PFSK-1 (cell line): ENCODE measurements at regions not wholly inside any gene's neighbourhood (a gene's known extent, or its start where the extent isn't known, plus 50 kb on each side); places are given as distances from the start of the nearest gene placed in this dataset.

ENCODE experiments used
- FOXP2 ChIP-seq: optimal IDR thresholded peaks from 2 replicates; pipeline ENCODE3; 2011; ENCODE audit warnings: borderline replicate concordance, control low read depth, inconsistent platforms; ENCODE audit not compliant: insufficient read depth; ENCODE audit errors: extremely low read length, extremely low read depth
- POLR2AphosphoS5 ChIP-seq: IDR thresholded peaks from 2 replicates; pipeline ENCODE4 v1.6.1; 2012; ENCODE audit warnings: low read depth, mild to moderate bottlenecking, control low read depth, low read length, moderate library complexity
- SIN3A ChIP-seq: IDR thresholded peaks from 2 replicates; pipeline ENCODE4 v1.6.1; 2012; ENCODE audit warnings: mild to moderate bottlenecking, low read length, moderate library complexity, borderline replicate concordance; ENCODE audit not compliant: insufficient read depth
- TAF1 ChIP-seq: IDR thresholded peaks from 2 replicates; pipeline ENCODE4 v1.6.1; 2012; ENCODE audit warnings: low read length, control low read depth, borderline replicate concordance; ENCODE audit not compliant: insufficient read depth
- TF ChIP-seq, protein P1 (sequence below), 2 experiments: IDR thresholded peaks; 2 replicates each; pipeline versions ENCODE4 v1.6.1 to v1.8.0; 2011 to 2012; ENCODE audit warnings: low read depth in 2 of 2, low read length in 2 of 2, control low read depth in 1 of 2, inconsistent platforms in 1 of 2, mild to moderate bottlenecking in 1 of 2, moderate library complexity in 1 of 2; ENCODE audit not compliant: insufficient read depth in 1 of 2

DNA sequence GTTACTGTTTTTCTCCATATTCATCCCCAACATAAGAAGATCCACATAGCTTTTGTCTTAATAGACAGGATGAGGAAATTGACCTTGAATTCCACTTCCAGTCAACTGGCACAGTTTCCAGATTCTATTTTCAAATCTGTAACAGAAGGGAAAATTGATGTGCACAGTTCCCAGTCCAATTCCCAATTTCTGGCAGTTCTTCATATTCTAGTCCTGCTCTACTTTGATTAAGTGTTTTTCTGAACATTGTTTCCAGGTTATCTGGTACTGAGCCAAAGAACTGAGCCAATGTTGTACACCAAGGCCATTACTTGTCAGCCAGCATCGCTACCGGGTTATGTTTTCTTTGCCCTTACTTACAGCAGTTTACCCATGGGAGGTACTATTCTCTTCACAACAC is 1755.4 kb downstream of the PLA2G4A start:
- TF ChIP-seq, protein P1, sequence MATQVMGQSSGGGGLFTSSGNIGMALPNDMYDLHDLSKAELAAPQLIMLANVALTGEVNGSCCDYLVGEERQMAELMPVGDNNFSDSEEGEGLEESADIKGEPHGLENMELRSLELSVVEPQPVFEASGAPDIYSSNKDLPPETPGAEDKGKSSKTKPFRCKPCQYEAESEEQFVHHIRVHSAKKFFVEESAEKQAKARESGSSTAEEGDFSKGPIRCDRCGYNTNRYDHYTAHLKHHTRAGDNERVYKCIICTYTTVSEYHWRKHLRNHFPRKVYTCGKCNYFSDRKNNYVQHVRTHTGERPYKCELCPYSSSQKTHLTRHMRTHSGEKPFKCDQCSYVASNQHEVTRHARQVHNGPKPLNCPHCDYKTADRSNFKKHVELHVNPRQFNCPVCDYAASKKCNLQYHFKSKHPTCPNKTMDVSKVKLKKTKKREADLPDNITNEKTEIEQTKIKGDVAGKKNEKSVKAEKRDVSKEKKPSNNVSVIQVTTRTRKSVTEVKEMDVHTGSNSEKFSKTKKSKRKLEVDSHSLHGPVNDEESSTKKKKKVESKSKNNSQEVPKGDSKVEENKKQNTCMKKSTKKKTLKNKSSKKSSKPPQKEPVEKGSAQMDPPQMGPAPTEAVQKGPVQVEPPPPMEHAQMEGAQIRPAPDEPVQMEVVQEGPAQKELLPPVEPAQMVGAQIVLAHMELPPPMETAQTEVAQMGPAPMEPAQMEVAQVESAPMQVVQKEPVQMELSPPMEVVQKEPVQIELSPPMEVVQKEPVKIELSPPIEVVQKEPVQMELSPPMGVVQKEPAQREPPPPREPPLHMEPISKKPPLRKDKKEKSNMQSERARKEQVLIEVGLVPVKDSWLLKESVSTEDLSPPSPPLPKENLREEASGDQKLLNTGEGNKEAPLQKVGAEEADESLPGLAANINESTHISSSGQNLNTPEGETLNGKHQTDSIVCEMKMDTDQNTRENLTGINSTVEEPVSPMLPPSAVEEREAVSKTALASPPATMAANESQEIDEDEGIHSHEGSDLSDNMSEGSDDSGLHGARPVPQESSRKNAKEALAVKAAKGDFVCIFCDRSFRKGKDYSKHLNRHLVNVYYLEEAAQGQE (IDR thresholded peaks at IDR 0.05; ENCODE audit: insufficient read depth in 1 of 2, low read depth in 2 of 2, low read length in 2 of 2), result no peak
- TF ChIP-seq SIN3A (no peak), POLR2AphosphoS5 (no peak), FOXP2 (no peak), TAF1 (no peak)
